ENCODE measurements at regions not wholly inside any gene's neighbourhood (a gene's known extent, or its start where the extent isn't known, plus 50 kb on each side); places are given as distances from the start of the nearest gene placed in this dataset.
"Not testable (repeated sequence)": the region's sequence is repeated elsewhere in the genome, so short reads cannot be mapped to it uniquely, and the experiment has no call there.

- DNase-seq: no peak
Observed at GRCh38 chr2:106339609-106340008, 128.6 kb downstream of the RGPD3 start.

GRCh38 chr2:106339132-106339531 is 129.1 kb downstream of the RGPD3 start:
- no peak for DNase-seq

GRCh38 chr2:106338043-106338442 is 130.2 kb downstream of the RGPD3 start:
- no peak for DNase-seq

- no peak for DNase-seq
Observed at GRCh38 chr2:106336737-106337136, 131.5 kb downstream of the RGPD3 start.

DNA sequence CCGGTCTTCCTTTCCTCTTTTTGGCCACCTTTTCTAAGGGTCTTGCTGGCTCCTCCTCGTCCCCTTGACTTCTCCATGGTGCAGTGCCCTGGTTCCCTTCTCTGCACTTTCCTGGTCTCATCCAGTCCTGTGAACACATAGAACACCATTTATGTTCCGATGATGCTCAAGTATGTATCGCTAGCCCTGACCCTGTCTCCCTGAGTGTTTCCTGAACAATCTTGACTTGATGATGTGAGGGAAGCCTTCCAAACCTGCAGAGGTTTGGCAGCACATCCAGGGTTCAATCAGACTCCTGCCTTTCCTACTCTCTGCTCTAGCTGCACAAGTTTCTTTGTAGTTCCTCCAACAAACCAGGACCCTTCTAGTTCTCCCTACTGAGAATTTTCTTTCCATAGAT is 132.1 kb downstream of the RGPD3 start:
- no peak for DNase-seq

- no peak for DNase-seq
Observed at GRCh38 chr2:106334802-106335201, 133.4 kb downstream of the RGPD3 start.

GRCh38 chr2:106333253-106333873 is 134.8 kb downstream of the RGPD3 start:
- DNase-seq: not testable (repeated sequence)

GRCh38 chr2:106332054-106332453 is 136.2 kb downstream of the RGPD3 start:
- DNase-seq: no peak

DNA sequence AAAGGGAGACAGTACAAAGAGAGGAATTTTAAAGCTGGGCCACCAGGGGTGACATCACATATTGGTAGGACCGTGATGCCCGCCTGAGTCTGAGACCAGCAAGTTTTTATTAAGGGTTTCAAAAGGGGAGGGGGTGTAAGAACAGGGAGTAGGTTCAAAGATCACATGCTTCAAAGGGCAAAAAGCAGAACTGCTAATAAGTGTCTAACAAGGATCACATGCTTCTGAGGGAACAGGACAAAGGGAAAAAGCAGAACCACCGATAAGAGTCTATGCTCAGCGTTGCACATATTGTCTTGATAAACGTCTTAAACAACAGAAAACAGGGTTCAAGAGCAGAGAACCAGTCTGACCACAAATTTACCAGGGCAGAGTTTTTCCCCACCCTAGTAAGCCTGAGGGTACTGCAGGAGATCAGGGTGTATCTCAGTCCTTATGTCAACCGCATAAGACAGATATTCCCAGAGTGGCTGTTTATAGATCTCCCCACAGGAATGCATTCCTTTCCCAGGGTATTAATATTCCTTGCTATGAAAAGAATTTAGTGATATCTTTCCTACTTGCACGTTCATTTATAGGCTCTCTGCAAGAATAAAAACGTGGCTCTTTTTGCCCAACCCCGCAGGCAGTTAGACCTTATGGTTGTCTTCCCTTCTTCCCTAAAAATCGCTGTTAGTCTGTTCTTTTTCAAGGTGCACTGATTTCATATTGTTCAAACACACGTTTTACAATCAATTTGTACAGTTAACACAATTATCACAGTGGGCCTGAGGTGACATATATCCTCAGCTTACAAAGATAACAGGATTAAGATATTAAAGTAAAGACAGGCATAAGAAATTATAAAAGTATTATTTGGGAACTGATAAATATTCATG is 136.5 kb upstream of the UXS1 start:
- DNase-seq: peak; percentile 43 to 62

DNA sequence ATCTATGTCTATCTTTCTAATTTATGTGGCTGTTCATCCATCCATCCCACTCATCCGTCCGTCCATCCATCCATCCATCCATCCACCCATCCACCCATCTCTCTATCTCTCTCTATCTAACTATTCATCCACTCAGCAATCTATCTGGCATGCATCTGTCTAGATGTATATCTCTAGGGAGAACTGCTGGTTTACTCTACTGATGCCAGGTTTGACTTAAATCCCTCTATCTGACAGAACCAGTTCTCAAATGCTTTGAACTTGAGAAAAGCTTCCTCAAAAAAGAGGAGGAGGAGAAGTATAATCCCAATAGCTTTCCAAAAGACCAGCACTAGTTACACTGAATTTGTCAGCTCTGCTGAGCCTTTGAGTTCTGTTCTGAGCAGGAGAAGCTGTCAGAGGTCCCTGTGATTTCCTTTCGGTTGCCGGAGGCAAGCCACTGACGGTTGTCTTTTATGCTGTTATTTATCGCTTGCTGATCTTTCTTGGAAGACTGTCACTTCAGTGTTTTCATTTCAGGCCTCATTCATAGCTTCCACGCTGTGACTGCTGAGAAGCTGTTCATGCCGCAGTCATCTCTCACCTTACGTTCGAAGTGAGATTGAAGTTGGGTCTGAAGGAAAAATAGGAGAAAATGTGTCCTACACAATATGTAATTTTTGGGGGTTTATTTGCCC is 129.4 kb upstream of the UXS1 start:
- DNase-seq: no peak

DNA sequence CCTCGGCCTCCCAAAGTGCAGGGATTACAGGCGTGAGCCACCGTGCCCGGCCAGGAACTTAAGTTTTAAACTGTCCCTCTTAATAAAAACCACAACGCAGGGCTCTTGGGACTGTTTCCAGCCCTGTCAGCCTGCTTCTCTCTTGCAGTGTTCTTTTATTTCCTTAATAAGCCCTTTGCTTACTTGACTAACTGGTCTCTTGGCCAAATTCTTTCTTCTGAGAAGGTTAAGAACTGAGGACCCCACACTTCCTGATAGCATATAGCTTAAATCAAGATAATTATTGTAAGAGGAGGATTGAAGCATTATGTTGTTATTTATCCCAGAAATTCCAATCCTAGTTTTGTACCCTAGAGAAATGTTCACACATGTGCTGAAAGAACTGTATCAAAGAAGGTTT is 128.2 kb upstream of the UXS1 start:
- DNase-seq: no peak

GRCh38 chr2:106320439-106320838 is 126.3 kb upstream of the UXS1 start:
- not testable (repeated sequence) for DNase-seq

GRCh38 chr2:106316915-106317314 is 122.8 kb upstream of the UXS1 start:
- no peak for DNase-seq

DNA sequence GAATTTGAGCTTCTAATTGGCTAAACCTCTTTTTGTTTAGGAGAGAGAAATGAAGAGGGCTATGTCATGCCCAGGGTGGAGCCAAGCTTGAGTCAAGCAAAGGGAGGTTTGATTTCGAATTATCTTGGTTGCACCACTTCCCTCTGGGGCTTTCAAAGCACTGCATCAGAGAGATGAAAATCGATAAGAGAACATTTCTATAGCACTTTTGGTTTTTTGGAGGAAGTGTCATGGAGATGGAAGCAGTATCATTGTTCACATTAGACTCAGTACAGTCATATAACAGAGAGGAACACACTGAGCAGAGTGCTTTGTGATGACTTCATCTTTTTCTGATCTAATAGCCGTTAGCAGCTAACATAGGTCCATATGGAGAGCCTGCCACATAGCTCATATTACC is 120.3 kb upstream of the UXS1 start:
- DNase-seq: no peak

- no peak for DNase-seq
Observed at GRCh38 chr2:106311041-106311370, 116.9 kb upstream of the UXS1 start.

DNA sequence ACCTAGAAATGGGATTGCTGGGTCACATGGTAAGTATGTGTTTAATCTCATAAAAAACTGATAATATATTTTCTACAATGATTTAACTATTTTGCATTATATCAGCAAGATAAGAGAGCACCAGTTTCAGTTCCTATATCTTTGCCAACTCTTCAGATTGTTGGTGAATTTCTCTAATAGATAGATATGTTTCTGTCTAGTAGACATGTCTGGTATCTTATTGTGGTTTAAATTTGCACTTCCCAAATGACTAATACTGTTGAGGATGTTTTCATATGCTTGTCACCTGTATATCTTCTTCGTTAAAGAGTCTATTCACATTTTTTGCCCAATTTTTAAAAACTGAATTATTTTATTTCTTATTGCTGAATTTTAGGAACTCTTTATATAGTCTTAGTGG is 113.8 kb upstream of the UXS1 start:
- DNase-seq: no peak

GRCh38 chr2:106306387-106306786 is 112.3 kb upstream of the UXS1 start:
- no peak for DNase-seq

- no peak for DNase-seq
Observed at GRCh38 chr2:106304612-106305184, 110.6 kb upstream of the UXS1 start.

DNA sequence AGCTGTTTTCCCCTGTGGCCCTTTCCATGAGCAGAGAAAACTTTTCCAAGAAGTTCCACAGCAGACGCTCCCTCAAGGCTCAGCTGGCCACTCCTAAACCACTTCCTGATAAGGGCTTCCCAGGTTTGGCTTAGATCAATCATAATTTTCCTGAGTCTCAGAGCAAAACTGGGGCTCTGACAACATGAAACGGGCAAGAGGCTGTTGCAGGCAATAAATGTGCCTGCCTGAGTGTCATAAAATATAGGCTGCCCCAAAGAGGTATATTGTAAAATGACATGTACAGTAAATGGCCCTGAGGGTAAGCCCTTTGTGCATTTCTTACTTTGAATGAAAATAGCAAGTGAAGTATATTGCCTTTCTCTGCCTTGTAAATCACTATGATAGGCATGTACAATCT is 105.6 kb upstream of the UXS1 start:
- DNase-seq: no peak

DNA sequence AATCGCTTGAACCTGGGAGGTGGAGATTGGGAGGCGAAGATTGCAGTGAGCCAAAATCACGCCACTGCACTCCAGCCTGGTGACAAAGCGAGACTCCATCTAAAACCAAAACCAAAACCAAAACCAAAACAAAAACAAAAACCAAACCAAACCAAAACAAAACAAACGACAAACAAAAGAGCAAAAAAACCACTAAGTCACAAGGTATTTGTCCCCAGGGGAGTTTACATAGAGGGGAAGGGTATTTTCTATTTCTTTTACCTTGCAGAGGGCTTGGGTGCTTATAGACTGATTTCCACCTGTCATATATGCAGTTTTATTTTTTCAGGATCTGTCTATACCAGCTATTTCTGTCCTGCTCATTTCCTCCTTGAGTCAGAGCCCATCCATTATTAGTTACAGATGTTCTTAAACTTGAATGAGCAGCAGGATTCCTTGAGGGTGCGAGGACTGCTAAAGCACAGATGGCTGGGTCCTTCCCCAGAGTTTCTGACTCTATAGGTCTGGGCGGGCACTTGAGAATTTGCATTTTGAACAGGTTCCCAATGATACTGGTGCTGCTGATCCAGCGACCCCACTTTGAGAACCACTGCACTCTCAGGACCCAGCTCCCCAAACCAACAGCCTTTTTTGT is 102.2 kb upstream of the UXS1 start:
- DNase-seq: no peak

- no peak for DNase-seq
Observed at GRCh38 chr2:106294182-106294581, 100.1 kb upstream of the UXS1 start.

DNA sequence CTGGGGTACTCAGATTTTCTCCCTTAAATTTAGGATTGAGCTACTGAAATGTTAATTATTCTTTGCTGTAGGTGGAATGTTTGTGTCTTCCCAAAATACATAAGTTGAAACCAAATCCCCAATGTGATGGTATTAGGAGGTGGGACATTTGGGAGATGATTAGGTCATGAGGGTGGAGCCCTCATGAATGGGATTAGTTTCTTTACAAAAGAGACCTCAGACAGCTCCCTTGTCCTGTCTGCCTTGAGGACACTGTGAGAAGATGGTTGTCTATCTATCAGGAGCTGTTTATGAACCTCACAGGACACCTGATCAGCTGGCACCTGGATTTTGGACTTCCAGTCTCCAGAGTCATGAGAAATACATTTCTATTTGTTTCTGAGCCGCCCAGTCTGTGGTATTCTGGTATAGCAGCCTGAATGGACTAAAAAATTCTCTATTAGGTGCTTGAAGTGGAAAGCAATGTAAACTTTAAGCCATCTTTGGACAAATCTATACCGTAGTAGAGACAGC is 99.2 kb upstream of the UXS1 start:
- DNase-seq: no peak

- no peak for DNase-seq
Observed at GRCh38 chr2:106292627-106293026, 98.5 kb upstream of the UXS1 start.
